ENCODE measurements at regions not wholly inside any gene's neighbourhood (a gene's known extent, or its start where the extent isn't known, plus 50 kb on each side); places are given as distances from the start of the nearest gene placed in this dataset.
A peak's percentile ranks its signal among the peaks of the same experiment; 100 is the strongest.

GRCh38 chr11:87431392-87431791 is 393.7 kb downstream of the TMEM135 start:
- H3K9me3 ChIP-seq, result no peaks in the 10 kb centered on the region
- ATAC-seq (peak in 2 of 4 donors; percentile 55 to 69), DNase-seq (no peak)
- no peaks in the 10 kb centered on the region for H3K27me3 ChIP-seq
- WGBS, 4 donors, result 79 to 95% (median 88%) methylated on average over 2 of the region's 2 CpGs
- no peak overlapping the region for H3K4me3 ChIP-seq
- intact Hi-C loops (cut with DNase I), result no loop called here
- no peak overlapping the region for H3K27ac ChIP-seq
- H3K36me3 ChIP-seq, result no peaks in the 10 kb centered on the region
- H3K4me1 ChIP-seq, result peaks cover 0 to 5% (median 0%) of the 10 kb centered on the region in 12 donors
- no peak for TF ChIP-seq CTCF (IDR thresholded peaks at IDR 0.05)
- TF ChIP-seq POLR2A (IDR thresholded peaks at IDR 0.05), result no peak

GRCh38 chr11:87430821-87431220 is 393.1 kb downstream of the TMEM135 start:
- no peaks in the 10 kb centered on the region for H3K27me3 ChIP-seq
- no peak overlapping the region for H3K27ac ChIP-seq
- no peak for DNase-seq
- H3K9me3 ChIP-seq, result no peaks in the 10 kb centered on the region
- peak in 1 of 4 donors; percentile 22 for ATAC-seq
- H3K4me3 ChIP-seq, result no peak overlapping the region
- H3K4me1 ChIP-seq, result peaks cover 0 to 5% (median 0%) of the 10 kb centered on the region in 12 donors
- intact Hi-C loops (cut with DNase I), result no loop called here
- TF ChIP-seq POLR2A (IDR thresholded peaks at IDR 0.05), result no peak
- no peak for TF ChIP-seq CTCF (IDR thresholded peaks at IDR 0.05)
- 31 to 56% (median 49%) methylated on average over 3 of the region's 3 CpGs for WGBS, 4 donors
- no peaks in the 10 kb centered on the region for H3K36me3 ChIP-seq

- H3K36me3 ChIP-seq, result no peaks in the 10 kb centered on the region
- ATAC-seq (no peak), DNase-seq (no peak)
- H3K4me1 ChIP-seq, result peaks cover 0 to 5% (median 0%) of the 10 kb centered on the region in 12 donors
- H3K27ac ChIP-seq, result no peak overlapping the region
- H3K27me3 ChIP-seq, result no peaks in the 10 kb centered on the region
- H3K4me3 ChIP-seq, result no peak overlapping the region
- TF ChIP-seq POLR2A (IDR thresholded peaks at IDR 0.05) (no peak), CTCF (IDR thresholded peaks at IDR 0.05) (no peak)
- intact Hi-C loops (cut with DNase I), result loop anchor here in 7 of 10 donors (10.0 kb wide), 4 partner anchors 485 to 1115 kb away; no protein-coding TSS in a partner anchor
- 84 to 89% (median 87%) methylated on average over 3 of the region's 3 CpGs for WGBS, 4 donors
- H3K9me3 ChIP-seq, result no peaks in the 10 kb centered on the region
Observed at GRCh38 chr11:87429996-87430395, 392.3 kb downstream of the TMEM135 start.

- no peak for ATAC-seq
- no peak for DNase-seq
- H3K27ac ChIP-seq, result no peak overlapping the region
- H3K27me3 ChIP-seq, result no peaks in the 10 kb centered on the region
- WGBS, 4 donors, result 42 to 77% (median 69%) methylated on average over 1 of the region's 1 CpG
- TF ChIP-seq CTCF (IDR thresholded peaks at IDR 0.05), result no peak
- no peak for TF ChIP-seq POLR2A (IDR thresholded peaks at IDR 0.05)
- H3K36me3 ChIP-seq, result no peaks in the 10 kb centered on the region
- peaks cover 0 to 5% (median 0%) of the 10 kb centered on the region in 12 donors for H3K4me1 ChIP-seq
- H3K4me3 ChIP-seq, result no peak overlapping the region
- H3K9me3 ChIP-seq, result no peaks in the 10 kb centered on the region
- intact Hi-C loops (cut with DNase I), result loop anchor here in 7 of 10 donors (10.0 kb wide), 4 partner anchors 483 to 1117 kb away; no protein-coding TSS in a partner anchor
Observed at GRCh38 chr11:87428266-87428665, 390.5 kb downstream of the TMEM135 start.

Data from heart left ventricle (tissue), 16 donors.